GM23338 (cell line): ENCODE measurements at regions not wholly inside any gene's neighbourhood (a gene's known extent, or its start where the extent isn't known, plus 50 kb on each side); places are given as distances from the start of the nearest gene placed in this dataset.

Experiments used
- ATAC-seq: fragments of 200-7000 bp; cut with Tn5 transposase; 3 replicates; pipeline ENCODE4 v1.9.1; 2020
- DNase-seq: peaks from one replicate; pipeline ENCODE4 v3.0.0-alpha.2; 2015; ENCODE audit warnings: low spot score
- H2AFZ ChIP-seq: fragments of 200-600 bp; sonication (generic); 2 replicates; pipeline ENCODE4 v1.8.0; 2016; ENCODE audit warnings: antibody characterized with exemption, mild to moderate bottlenecking, moderate library complexity
- H3F3A ChIP-seq: fragments of 200-600 bp; sonication (generic); replicated peaks from 2 replicates; pipeline ENCODE4 v1.8.0; 2017; ENCODE audit warnings: antibody characterized with exemption, mixed run types, low read depth
- H3K27ac ChIP-seq: fragments of 200-600 bp; sonication (generic); 2 replicates; pipeline ENCODE4 v1.6.1; 2016; ENCODE audit warnings: low read depth
- H3K27me3 ChIP-seq: fragments of 200-600 bp; sonication (generic); 2 replicates; pipeline ENCODE4 v1.8.0; 2016; ENCODE audit warnings: mild to moderate bottlenecking, mixed run types, moderate library complexity; ENCODE audit not compliant: insufficient read depth
- H3K36me3 ChIP-seq: fragments of 200-600 bp; sonication (generic); 2 replicates; pipeline ENCODE4 v1.8.0; 2016; ENCODE audit warnings: mild to moderate bottlenecking; ENCODE audit not compliant: insufficient read depth
- H3K4me1 ChIP-seq: fragments of 200-600 bp; sonication (generic); 2 replicates; pipeline ENCODE4 v1.8.0; 2016; ENCODE audit warnings: mild to moderate bottlenecking, moderate library complexity; ENCODE audit not compliant: insufficient read depth
- H3K4me2 ChIP-seq: fragments of 200-600 bp; sonication (generic); 2 replicates; pipeline ENCODE4 v1.7.1; 2017; ENCODE audit warnings: mixed run types
- H3K4me3 ChIP-seq: fragments of 200-600 bp; sonication (generic); 2 replicates; pipeline ENCODE4 v1.6.1; 2016; ENCODE audit warnings: mixed run types
- H3K79me2 ChIP-seq: fragments of 200-600 bp; sonication (generic); replicated peaks from 2 replicates; pipeline ENCODE4 v1.8.0; 2017; ENCODE audit warnings: mild to moderate bottlenecking; ENCODE audit not compliant: insufficient read depth
- H3K9me2 ChIP-seq: fragments of 200-600 bp; sonication (generic); 2 replicates; pipeline ENCODE4 v1.8.0; 2017; ENCODE audit not compliant: insufficient read depth
- H4K20me1 ChIP-seq: fragments of 200-600 bp; sonication (generic); replicated peaks from 2 replicates; pipeline ENCODE4 v1.8.0; 2017; ENCODE audit warnings: mild to moderate bottlenecking; ENCODE audit not compliant: insufficient read depth
- H3K27ac Mint-ChIP-seq: 2 replicates; pipeline ENCODE4 v1.8.0; 2020; ENCODE audit warnings: inconsistent platforms, mild to moderate bottlenecking, moderate library complexity, mixed read lengths
- H3K27me3 Mint-ChIP-seq: 3 replicates; pipeline ENCODE4 v1.8.0; 2022; ENCODE audit warnings: low read depth, mild to moderate bottlenecking, moderate library complexity, mixed read lengths, inconsistent platforms; ENCODE audit not compliant: insufficient read depth, poor library complexity
- H3K36me3 Mint-ChIP-seq: 3 replicates; pipeline ENCODE4 v1.8.0; 2021; ENCODE audit warnings: low read depth, mild to moderate bottlenecking, inconsistent platforms, moderate library complexity, mixed read lengths
- H3K4me1 Mint-ChIP-seq: 3 replicates; pipeline ENCODE4 v1.8.0; 2020; ENCODE audit warnings: mild to moderate bottlenecking, inconsistent platforms, mixed read lengths
- H3K4me3 Mint-ChIP-seq: 3 replicates; pipeline ENCODE4 v1.8.0; 2021; ENCODE audit warnings: moderate library complexity, mild to moderate bottlenecking, inconsistent platforms, mixed read lengths
- H3K9me3 Mint-ChIP-seq: 3 replicates; pipeline ENCODE4 v1.8.0; 2020; ENCODE audit warnings: moderate library complexity, mild to moderate bottlenecking, inconsistent platforms, mixed read lengths
- CREB1 ChIP-seq: fragments of 250-450 bp; sonication (Bioruptor Pico); IDR thresholded peaks from 2 replicates; pipeline ENCODE4 v1.5.0; 2020; ENCODE audit warnings: low read depth, mild to moderate bottlenecking, moderate library complexity
- CTCF ChIP-seq, 2 experiments: fragments of 200-600 bp in 1 of 2; sonication (generic) in 1 of 2; conservative IDR thresholded peaks; 2 replicates each; pipeline versions ENCODE4 v1.5.1 to v1.6.1; 2016 to 2017; ENCODE audit warnings: antibody characterized with exemption in 2 of 2, low read depth in 2 of 2, mild to moderate bottlenecking in 2 of 2, moderate library complexity in 1 of 2
- JUNB ChIP-seq: IDR thresholded peaks from one replicate; pipeline ENCODE4 v1.6.1; 2016; ENCODE audit warnings: antibody characterized with exemption; ENCODE audit not compliant: unreplicated experiment
- NANOG ChIP-seq: IDR thresholded peaks from 2 replicates; pipeline ENCODE4 v1.6.1; 2016; ENCODE audit warnings: antibody characterized with exemption, borderline replicate concordance
- REST ChIP-seq: IDR thresholded peaks from one replicate; pipeline ENCODE4 v1.6.1; 2018; ENCODE audit warnings: antibody characterized with exemption; ENCODE audit not compliant: unreplicated experiment
- STAT1 ChIP-seq: IDR thresholded peaks from one replicate; pipeline ENCODE4 v1.6.1; 2016; ENCODE audit warnings: antibody characterized with exemption; ENCODE audit not compliant: unreplicated experiment
- ZNF114 ChIP-seq: fragments of 250-450 bp; sonication (Bioruptor Pico); IDR thresholded peaks from 2 replicates; pipeline ENCODE4 v1.5.0; 2020; ENCODE audit warnings: mild to moderate bottlenecking, moderate library complexity
- ZNF462 ChIP-seq: fragments of 250-450 bp; sonication (Bioruptor Pico); IDR thresholded peaks from 2 replicates; pipeline ENCODE4 v1.5.0; 2020; ENCODE audit warnings: mild to moderate bottlenecking, moderate library complexity

- H3K27me3 ChIP-seq: no peaks in the 10 kb centered on the region
- no peaks in the 10 kb centered on the region for H3K79me2 ChIP-seq
- H3K36me3 ChIP-seq: no peaks in the 10 kb centered on the region
- no peak overlapping the region for H3K4me2 ChIP-seq
- Mint-ChIP-seq H3K36me3 (no peaks in the 10 kb centered on the region), H3K27ac (no peak overlapping the region), H3K27me3 (no peaks in the 10 kb centered on the region), H3K9me3 (no peaks in the 10 kb centered on the region; the same call in 2 of the 3 replicates), H3K4me3 (no peak overlapping the region), H3K4me1 (peaks cover 9% of the 10 kb centered on the region)
- no peaks in the 10 kb centered on the region for H4K20me1 ChIP-seq
- no peak overlapping the region for H2AFZ ChIP-seq
- no peaks in the 10 kb centered on the region for H3F3A ChIP-seq
- H3K9me2 ChIP-seq: no peaks in the 10 kb centered on the region
- no peak overlapping the region for H3K27ac ChIP-seq
- ATAC-seq (no peak), DNase-seq (no peak)
- TF ChIP-seq CREB1 (CRISPR knock-in tag): no peak
- no peak overlapping the region for H3K4me3 ChIP-seq
- H3K4me1 ChIP-seq: no peaks in the 10 kb centered on the region
These were observed 159.9 kb upstream of the STARD13 start for GRCh38 chr13:33445476-33445875.

GRCh38 chr13:33446821-33447725, 161.5 kb upstream of the STARD13 start:
- H3K79me2 ChIP-seq: no peaks in the 10 kb centered on the region
- H3K27me3 ChIP-seq: no peaks in the 10 kb centered on the region
- Mint-ChIP-seq H3K27me3 (peaks cover 2% of the 10 kb centered on the region), H3K36me3 (no peaks in the 10 kb centered on the region), H3K4me3 (no peak overlapping the region), H3K9me3 (no peaks in the 10 kb centered on the region; the same call in 2 of the 3 replicates), H3K4me1 (no peaks in the 10 kb centered on the region), H3K27ac (no peak overlapping the region)
- no peak for TF ChIP-seq NANOG
- TF ChIP-seq CTCF (conservative IDR thresholded peaks at IDR 0.05; ENCODE audit: low read depth in 2 of 2): no peak
- TF ChIP-seq ZNF114 (CRISPR knock-in tag): no peak
- TF ChIP-seq ZNF462 (CRISPR knock-in tag): no peak
- no peak for TF ChIP-seq REST
- no peak for TF ChIP-seq JUNB
- no peak for TF ChIP-seq STAT1
- no peaks in the 10 kb centered on the region for H3K4me1 ChIP-seq
- H3K4me3 ChIP-seq: no peak overlapping the region
- no peaks in the 10 kb centered on the region for H3F3A ChIP-seq
- no peak for ATAC-seq
- H3K4me2 ChIP-seq: no peak overlapping the region
- no peak for DNase-seq
- no peak overlapping the region for H3K27ac ChIP-seq
- H3K9me2 ChIP-seq: no peaks in the 10 kb centered on the region
- H4K20me1 ChIP-seq: no peaks in the 10 kb centered on the region
- no peaks in the 10 kb centered on the region for H3K36me3 ChIP-seq
- no peak overlapping the region for H2AFZ ChIP-seq
